ENCODE measurements at regions not wholly inside any gene's neighbourhood (a gene's known extent, or its start where the extent isn't known, plus 50 kb on each side); places are given as distances from the start of the nearest gene placed in this dataset.

DNA sequence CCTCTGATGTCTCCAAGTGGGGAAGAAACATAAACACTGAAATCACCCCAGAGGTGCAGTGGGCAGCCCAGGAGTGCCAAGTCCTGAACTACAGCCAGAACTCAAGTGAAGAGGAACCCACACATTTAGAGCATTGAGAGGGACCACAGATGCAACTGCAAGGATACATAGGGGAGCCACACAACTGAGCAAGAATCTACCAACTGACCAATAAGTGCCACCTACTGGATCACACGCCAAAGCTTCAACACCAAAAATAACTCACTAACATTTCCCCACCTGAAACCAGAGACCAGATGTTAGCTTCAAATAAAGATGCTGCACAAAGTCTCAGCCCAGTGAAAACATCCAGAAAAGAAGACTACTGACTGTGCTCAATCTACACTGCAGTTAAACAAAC is 276.7 kb upstream of the GRIA3 start:
- Histone ChIP-seq H3K27ac (replicated peaks) (no peak overlapping the region), H3K9me3 (replicated peaks) (peaks cover 20% of the 10 kb centered on the region), H3K4me3 (no peak overlapping the region), H3K36me3 (no peaks in the 10 kb centered on the region), H3K4me1 (no peaks in the 10 kb centered on the region), H3K27me3 (ENCODE audit: low read depth) (no peaks in the 10 kb centered on the region)
- TF ChIP-seq, protein P1, sequence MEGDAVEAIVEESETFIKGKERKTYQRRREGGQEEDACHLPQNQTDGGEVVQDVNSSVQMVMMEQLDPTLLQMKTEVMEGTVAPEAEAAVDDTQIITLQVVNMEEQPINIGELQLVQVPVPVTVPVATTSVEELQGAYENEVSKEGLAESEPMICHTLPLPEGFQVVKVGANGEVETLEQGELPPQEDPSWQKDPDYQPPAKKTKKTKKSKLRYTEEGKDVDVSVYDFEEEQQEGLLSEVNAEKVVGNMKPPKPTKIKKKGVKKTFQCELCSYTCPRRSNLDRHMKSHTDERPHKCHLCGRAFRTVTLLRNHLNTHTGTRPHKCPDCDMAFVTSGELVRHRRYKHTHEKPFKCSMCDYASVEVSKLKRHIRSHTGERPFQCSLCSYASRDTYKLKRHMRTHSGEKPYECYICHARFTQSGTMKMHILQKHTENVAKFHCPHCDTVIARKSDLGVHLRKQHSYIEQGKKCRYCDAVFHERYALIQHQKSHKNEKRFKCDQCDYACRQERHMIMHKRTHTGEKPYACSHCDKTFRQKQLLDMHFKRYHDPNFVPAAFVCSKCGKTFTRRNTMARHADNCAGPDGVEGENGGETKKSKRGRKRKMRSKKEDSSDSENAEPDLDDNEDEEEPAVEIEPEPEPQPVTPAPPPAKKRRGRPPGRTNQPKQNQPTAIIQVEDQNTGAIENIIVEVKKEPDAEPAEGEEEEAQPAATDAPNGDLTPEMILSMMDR (IDR thresholded peaks at IDR 0.05; ENCODE audit: borderline replicate concordance): no peak
- intact Hi-C loops (cut with micrococcal nuclease): no loop called here
- no peak for DNase-seq

GRCh38 chrX:122910697-122911096 is 273.4 kb upstream of the GRIA3 start:
- no peak for DNase-seq
- no peak overlapping the region for H3K27ac ChIP-seq (replicated peaks)
- TF ChIP-seq, protein P1 (IDR thresholded peaks at IDR 0.05; ENCODE audit: borderline replicate concordance): no peak
- no peak overlapping the region for H3K4me3 ChIP-seq
- H3K4me1 ChIP-seq: no peaks in the 10 kb centered on the region
- intact Hi-C loops (cut with micrococcal nuclease): no loop called here
- no peaks in the 10 kb centered on the region for H3K36me3 ChIP-seq
- peaks cover 18% of the 10 kb centered on the region for H3K9me3 ChIP-seq (replicated peaks)
- no peaks in the 10 kb centered on the region for H3K27me3 ChIP-seq (ENCODE audit: low read depth)

- Histone ChIP-seq H3K4me3 (no peak overlapping the region), H3K27ac (replicated peaks) (no peak overlapping the region), H3K27me3 (ENCODE audit: low read depth) (no peaks in the 10 kb centered on the region), H3K4me1 (no peaks in the 10 kb centered on the region), H3K36me3 (no peaks in the 10 kb centered on the region), H3K9me3 (replicated peaks) (peaks cover 18% of the 10 kb centered on the region)
- intact Hi-C loops (cut with micrococcal nuclease): no loop called here
- TF ChIP-seq, protein P1 (IDR thresholded peaks at IDR 0.05; ENCODE audit: borderline replicate concordance): no peak
- no peak for DNase-seq
These were observed 270.9 kb upstream of the GRIA3 start for GRCh38 chrX:122913134-122913533.

- Histone ChIP-seq H3K36me3 (no peaks in the 10 kb centered on the region), H3K27me3 (ENCODE audit: low read depth) (no peaks in the 10 kb centered on the region), H3K4me1 (no peaks in the 10 kb centered on the region), H3K27ac (replicated peaks) (no peak overlapping the region), H3K4me3 (no peak overlapping the region), H3K9me3 (replicated peaks) (peaks cover 18% of the 10 kb centered on the region)
- intact Hi-C loops (cut with micrococcal nuclease): no loop called here
- no peak for DNase-seq
- TF ChIP-seq, protein P1 (IDR thresholded peaks at IDR 0.05; ENCODE audit: borderline replicate concordance): no peak
These were observed 270.3 kb upstream of the GRIA3 start for GRCh38 chrX:122913764-122914163.

GRCh38 chrX:122914256-122914655 is 269.8 kb upstream of the GRIA3 start:
- intact Hi-C loops (cut with micrococcal nuclease): no loop called here
- no peak for DNase-seq
- Histone ChIP-seq H3K4me3 (no peak overlapping the region), H3K4me1 (no peaks in the 10 kb centered on the region), H3K27me3 (ENCODE audit: low read depth) (no peaks in the 10 kb centered on the region), H3K27ac (replicated peaks) (no peak overlapping the region), H3K9me3 (replicated peaks) (peaks cover 17% of the 10 kb centered on the region), H3K36me3 (no peaks in the 10 kb centered on the region)
- TF ChIP-seq, protein P1 (IDR thresholded peaks at IDR 0.05; ENCODE audit: borderline replicate concordance): no peak

GRCh38 chrX:122934131-122934530 is 249.9 kb upstream of the GRIA3 start:
- Histone ChIP-seq H3K36me3 (no peaks in the 10 kb centered on the region), H3K4me3 (no peak overlapping the region), H3K27me3 (ENCODE audit: low read depth) (no peaks in the 10 kb centered on the region), H3K9me3 (replicated peaks) (no peaks in the 10 kb centered on the region), H3K4me1 (no peaks in the 10 kb centered on the region), H3K27ac (replicated peaks) (no peak overlapping the region)
- TF ChIP-seq, protein P1 (IDR thresholded peaks at IDR 0.05; ENCODE audit: borderline replicate concordance): no peak
- intact Hi-C loops (cut with micrococcal nuclease): no loop called here
- DNase-seq: no peak

Data from left ventricle myocardium inferior (tissue), 1 donor.